ENCODE measurements at regions not wholly inside any gene's neighbourhood (a gene's known extent, or its start where the extent isn't known, plus 50 kb on each side); places are given as distances from the start of the nearest gene placed in this dataset.

DNA sequence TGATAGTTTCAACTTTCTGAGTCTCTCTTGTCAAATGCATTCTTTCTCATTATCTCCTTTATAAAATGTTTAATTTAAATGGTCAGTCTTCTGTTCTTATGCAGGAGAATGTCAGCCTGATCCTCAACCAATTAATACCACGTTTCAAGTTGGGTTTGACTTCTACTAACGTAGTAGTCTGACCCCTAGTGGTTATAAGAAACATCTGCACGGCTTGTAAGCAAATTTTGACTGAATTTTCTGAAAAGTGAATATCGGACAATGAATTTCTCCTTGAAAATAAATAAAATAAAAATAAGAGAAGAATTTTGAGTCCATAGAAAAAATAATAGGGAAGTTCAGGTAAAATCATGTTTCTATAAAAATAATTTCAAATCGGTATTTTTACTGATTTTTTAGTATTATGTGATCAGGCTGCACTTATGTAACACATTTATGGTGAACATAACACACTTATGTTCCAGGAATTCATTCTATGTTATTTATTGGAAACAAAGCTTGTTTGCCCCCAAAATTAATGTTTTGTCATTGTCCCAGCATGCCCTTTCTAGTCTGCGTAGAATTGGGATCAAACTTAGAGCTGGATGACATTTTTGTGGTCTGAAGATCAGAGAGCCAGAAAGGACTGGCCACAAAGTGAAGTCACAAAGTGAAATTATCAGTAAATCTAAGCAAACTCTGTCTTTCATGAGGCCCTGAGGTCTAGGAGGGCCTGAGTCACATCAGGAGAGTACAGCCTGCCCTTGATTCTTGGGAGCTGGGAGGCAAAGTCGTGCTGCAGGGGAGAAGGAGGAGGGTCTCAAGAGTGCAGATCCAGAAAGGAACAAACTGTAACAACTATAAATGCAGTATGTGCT lies 101.2 kb upstream of the STXBP6 start:
- Histone ChIP-seq H3K36me3 (ENCODE audit: insufficient read depth, low read length) (no peaks in the 10 kb centered on the region), H3K4me1 (ENCODE audit: insufficient read depth, low read length) (no peaks in the 10 kb centered on the region), H3K9ac (ENCODE audit: low read depth, low read length) (no peak overlapping the region), H3K9me3 (ENCODE audit: insufficient read depth, low read depth, low read length) (no peaks in the 10 kb centered on the region), H3K4me3 (ENCODE audit: low read length) (no peak overlapping the region), H3K27me3 (ENCODE audit: insufficient read depth, low read length) (no peaks in the 10 kb centered on the region), H3K27ac (ENCODE audit: low read depth, low read length) (no peak overlapping the region)
- 29% methylated on average over 5 of the region's 7 CpGs for WGBS

DNA sequence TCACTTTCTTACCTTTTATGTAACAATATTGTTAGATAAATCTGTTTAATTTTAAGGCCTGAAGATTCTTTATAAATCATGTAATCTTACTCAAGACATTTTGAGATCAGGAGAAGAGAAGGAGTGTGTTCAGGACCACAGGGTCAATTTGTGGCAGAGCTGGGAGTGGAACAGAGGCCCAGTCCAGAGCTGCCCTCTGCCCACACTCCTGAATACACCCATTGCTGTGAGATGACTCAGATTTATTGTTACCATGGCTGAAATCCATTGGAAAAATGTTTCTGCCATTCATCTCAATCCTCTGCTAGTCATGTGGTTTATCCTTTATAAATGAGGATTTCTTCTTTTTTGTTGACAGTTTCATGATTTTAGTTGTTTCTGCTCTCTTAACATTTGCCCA lies 100.5 kb upstream of the STXBP6 start:
- Histone ChIP-seq H3K4me3 (ENCODE audit: low read length) (no peak overlapping the region), H3K9me3 (ENCODE audit: insufficient read depth, low read depth, low read length) (no peaks in the 10 kb centered on the region), H3K27me3 (ENCODE audit: insufficient read depth, low read length) (no peaks in the 10 kb centered on the region), H3K4me1 (ENCODE audit: insufficient read depth, low read length) (no peaks in the 10 kb centered on the region), H3K9ac (ENCODE audit: low read depth, low read length) (no peak overlapping the region), H3K36me3 (ENCODE audit: insufficient read depth, low read length) (no peaks in the 10 kb centered on the region), H3K27ac (ENCODE audit: low read depth, low read length) (no peak overlapping the region)

DNA sequence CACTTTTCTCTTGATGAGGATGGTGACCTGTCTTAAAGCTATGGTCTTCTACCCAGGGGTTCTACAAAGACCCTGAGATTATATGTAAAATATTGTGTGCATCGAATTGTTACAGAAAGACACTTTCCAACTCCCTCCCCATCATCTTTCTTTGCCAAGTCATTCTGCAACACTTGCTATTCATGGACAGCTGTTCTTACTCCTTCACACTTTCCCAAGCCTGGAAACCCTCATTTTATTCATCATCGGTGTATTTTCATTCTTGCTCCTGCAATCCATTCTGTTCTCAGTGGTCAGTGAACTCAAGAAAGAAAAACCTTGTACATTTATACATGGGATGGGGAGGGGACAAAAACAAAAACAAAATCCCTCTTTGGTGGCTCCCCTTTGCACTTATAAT lies 90.5 kb upstream of the STXBP6 start:
- Histone ChIP-seq H3K36me3 (ENCODE audit: insufficient read depth, low read length) (no peaks in the 10 kb centered on the region), H3K27ac (ENCODE audit: low read depth, low read length) (no peak overlapping the region), H3K9me3 (ENCODE audit: insufficient read depth, low read depth, low read length) (no peaks in the 10 kb centered on the region), H3K4me1 (ENCODE audit: insufficient read depth, low read length) (0 out of 2 replicates have a peak, but pooled peaks cover 8% of the 10 kb centered on the region), H3K27me3 (ENCODE audit: insufficient read depth, low read length) (no peaks in the 10 kb centered on the region), H3K9ac (ENCODE audit: low read depth, low read length) (no peak overlapping the region), H3K4me3 (ENCODE audit: low read length) (no peak overlapping the region)
- WGBS: 98% methylated on average over 2 of the region's 2 CpGs

DNA sequence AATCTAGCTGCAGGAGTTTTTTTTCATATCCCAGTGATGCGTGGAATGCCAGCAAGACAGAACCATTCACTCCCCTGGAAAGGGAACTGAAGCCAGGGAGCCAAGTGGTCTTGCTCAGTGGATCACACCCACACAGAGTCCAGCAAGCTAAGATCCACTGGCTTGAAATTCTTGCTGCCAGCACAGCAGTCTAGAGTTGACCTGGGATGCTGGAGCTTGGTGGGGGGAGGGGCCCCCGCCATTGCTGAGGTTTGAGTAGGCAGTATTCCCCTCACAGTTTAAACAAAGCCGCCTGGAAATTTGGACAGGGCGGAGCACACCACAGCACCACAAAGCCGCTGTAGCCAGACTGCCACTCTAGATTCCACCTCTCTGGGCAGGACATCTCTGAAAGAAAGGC lies 86.9 kb upstream of the STXBP6 start:
- Histone ChIP-seq H3K36me3 (ENCODE audit: insufficient read depth, low read length) (no peaks in the 10 kb centered on the region), H3K27me3 (ENCODE audit: insufficient read depth, low read length) (peaks cover 9% of the 10 kb centered on the region), H3K4me3 (ENCODE audit: low read length) (no peak overlapping the region), H3K9me3 (ENCODE audit: insufficient read depth, low read depth, low read length) (no peaks in the 10 kb centered on the region), H3K4me1 (ENCODE audit: insufficient read depth, low read length) (0 out of 2 replicates have a peak, but pooled peaks cover 11% of the 10 kb centered on the region), H3K27ac (ENCODE audit: low read depth, low read length) (no peak overlapping the region), H3K9ac (ENCODE audit: low read depth, low read length) (no peak overlapping the region)
- 82% methylated on average over 4 of the region's 5 CpGs for WGBS

DNA sequence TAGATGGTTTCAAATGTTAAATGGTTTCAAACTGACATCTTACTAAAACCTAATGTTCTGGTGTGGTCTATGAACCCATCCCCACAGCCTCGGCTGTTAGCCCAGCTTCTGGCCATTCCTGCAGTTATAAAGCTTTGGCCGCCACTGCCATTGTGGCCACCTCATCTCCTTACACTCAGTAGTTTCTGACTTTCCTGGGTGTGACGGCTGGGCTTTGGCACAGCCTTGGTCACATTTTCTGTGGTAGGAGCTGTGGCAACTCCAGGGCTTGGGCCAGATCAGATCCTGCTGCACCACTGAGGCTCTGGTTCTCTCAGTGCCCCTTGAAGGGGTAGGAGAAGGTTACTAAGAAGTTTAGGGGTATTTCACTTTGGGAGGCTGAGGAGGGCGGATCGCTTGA lies 84.2 kb upstream of the STXBP6 start:
- H3K36me3 ChIP-seq (ENCODE audit: insufficient read depth, low read length): no peaks in the 10 kb centered on the region
- 86% methylated on average over 5 of the region's 5 CpGs for WGBS
- H3K4me1 ChIP-seq (ENCODE audit: insufficient read depth, low read length): 0 out of 2 replicates have a peak, but pooled peaks cover 11% of the 10 kb centered on the region
- H3K9me3 ChIP-seq (ENCODE audit: insufficient read depth, low read depth, low read length): no peaks in the 10 kb centered on the region
- H3K27ac ChIP-seq (ENCODE audit: low read depth, low read length): no peak overlapping the region
- no peak overlapping the region for H3K4me3 ChIP-seq (ENCODE audit: low read length)
- H3K27me3 ChIP-seq (ENCODE audit: insufficient read depth, low read length): peaks cover 18% of the 10 kb centered on the region
- no peak overlapping the region for H3K9ac ChIP-seq (ENCODE audit: low read depth, low read length)

DNA sequence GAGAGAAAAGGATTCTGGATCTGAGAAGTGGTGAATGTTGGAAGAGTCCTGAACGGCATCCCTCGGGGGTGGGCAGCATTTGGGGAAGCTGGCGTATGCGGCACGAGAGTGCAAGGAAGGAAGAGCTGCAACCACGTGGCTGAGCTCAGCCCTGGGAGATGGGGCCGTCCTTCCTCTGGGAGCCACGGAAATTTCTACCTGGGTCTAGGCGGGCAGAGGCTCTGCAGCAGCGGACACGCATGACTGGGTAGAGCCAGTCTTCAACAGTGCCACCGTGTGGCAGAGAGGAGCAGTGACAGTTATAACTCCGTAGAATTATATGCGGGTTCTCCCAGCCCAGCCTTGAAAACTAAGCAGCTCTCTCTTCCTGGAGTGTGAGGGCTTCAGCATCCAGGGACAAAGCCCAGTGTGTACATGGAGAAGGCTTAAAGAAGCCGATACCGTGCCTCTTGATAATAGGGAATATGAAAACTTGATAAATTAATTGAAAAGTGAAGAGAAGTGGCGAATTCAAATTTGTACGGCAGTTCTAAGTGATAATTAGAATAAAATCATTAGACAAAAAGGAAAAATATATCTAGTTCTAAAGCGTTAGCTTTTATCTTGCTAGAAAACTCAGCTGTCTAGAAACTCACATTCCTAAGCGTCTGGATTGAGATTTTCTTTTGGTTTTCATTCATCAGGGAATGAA lies 82.9 kb upstream of the STXBP6 start:
- 26% methylated on average over 20 of the region's 20 CpGs for WGBS
- Histone ChIP-seq H3K27ac (ENCODE audit: low read depth, low read length) (no peak overlapping the region), H3K9ac (ENCODE audit: low read depth, low read length) (peak overlapping the region; percentile 48; the same call in 1 of the 2 replicates), H3K4me1 (ENCODE audit: insufficient read depth, low read length) (0 out of 2 replicates have a peak, but pooled peaks cover 11% of the 10 kb centered on the region), H3K9me3 (ENCODE audit: insufficient read depth, low read depth, low read length) (no peaks in the 10 kb centered on the region), H3K4me3 (ENCODE audit: low read length) (peak overlapping the region; percentile 34), H3K36me3 (ENCODE audit: insufficient read depth, low read length) (no peaks in the 10 kb centered on the region), H3K27me3 (ENCODE audit: insufficient read depth, low read length) (peaks cover 18% of the 10 kb centered on the region)

DNA sequence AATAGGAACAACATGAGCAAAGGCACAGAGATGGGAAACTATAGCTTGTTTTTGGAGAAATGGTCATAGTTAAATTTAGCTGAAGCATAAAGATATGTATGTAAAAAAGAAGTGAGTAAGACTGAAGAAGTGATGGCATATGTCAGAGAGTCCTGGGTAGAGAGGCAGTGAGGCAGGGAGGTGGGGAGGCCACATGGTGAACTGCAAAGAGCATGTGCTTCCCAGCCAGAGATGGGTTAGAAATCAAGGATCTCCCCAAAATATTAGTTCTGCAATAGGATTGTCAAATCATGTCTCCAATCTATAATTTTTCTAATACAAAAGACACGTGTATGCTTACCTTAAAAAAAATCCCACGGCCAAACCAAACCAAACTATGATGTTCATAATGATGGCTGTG lies 82.1 kb upstream of the STXBP6 start:
- Histone ChIP-seq H3K9me3 (ENCODE audit: insufficient read depth, low read depth, low read length) (no peaks in the 10 kb centered on the region), H3K4me3 (ENCODE audit: low read length) (no peak overlapping the region), H3K9ac (ENCODE audit: low read depth, low read length) (no peak overlapping the region), H3K36me3 (ENCODE audit: insufficient read depth, low read length) (no peaks in the 10 kb centered on the region), H3K27ac (ENCODE audit: low read depth, low read length) (no peak overlapping the region), H3K27me3 (ENCODE audit: insufficient read depth, low read length) (peaks cover 18% of the 10 kb centered on the region), H3K4me1 (ENCODE audit: insufficient read depth, low read length) (0 out of 2 replicates have a peak, but pooled peaks cover 8% of the 10 kb centered on the region)
- WGBS: 100% methylated on average over 2 of the region's 2 CpGs

DNA sequence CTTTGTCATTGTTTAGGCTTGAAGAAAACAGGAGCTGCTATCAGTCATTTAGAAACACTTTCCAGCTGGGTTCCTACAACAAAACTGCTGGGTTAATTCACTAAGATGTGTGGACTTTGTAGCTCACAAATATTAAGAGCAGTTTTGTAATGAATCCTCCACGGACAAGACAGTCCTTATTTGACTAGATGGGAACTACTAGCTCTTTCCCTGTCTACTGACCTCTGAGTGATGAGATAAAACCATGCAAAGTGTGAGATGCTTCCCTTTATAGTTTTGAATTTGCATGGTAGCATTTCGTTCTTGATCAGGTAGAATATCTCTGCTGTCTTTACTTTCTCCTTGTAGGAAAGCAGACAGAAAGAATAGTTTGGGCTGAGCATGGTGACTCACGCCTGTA lies 72.9 kb upstream of the STXBP6 start:
- no peak overlapping the region for H3K27ac ChIP-seq (ENCODE audit: low read depth, low read length)
- no peak overlapping the region for H3K4me3 ChIP-seq (ENCODE audit: low read length)
- no peaks in the 10 kb centered on the region for H3K27me3 ChIP-seq (ENCODE audit: insufficient read depth, low read length)
- peaks cover 3% of the 10 kb centered on the region; the same call in 1 of the 2 replicates for H3K4me1 ChIP-seq (ENCODE audit: insufficient read depth, low read length)
- H3K36me3 ChIP-seq (ENCODE audit: insufficient read depth, low read length): no peaks in the 10 kb centered on the region
- WGBS: 85% methylated on average over 3 of the region's 3 CpGs
- no peaks in the 10 kb centered on the region for H3K9me3 ChIP-seq (ENCODE audit: insufficient read depth, low read depth, low read length)
- no peak overlapping the region for H3K9ac ChIP-seq (ENCODE audit: low read depth, low read length)

DNA sequence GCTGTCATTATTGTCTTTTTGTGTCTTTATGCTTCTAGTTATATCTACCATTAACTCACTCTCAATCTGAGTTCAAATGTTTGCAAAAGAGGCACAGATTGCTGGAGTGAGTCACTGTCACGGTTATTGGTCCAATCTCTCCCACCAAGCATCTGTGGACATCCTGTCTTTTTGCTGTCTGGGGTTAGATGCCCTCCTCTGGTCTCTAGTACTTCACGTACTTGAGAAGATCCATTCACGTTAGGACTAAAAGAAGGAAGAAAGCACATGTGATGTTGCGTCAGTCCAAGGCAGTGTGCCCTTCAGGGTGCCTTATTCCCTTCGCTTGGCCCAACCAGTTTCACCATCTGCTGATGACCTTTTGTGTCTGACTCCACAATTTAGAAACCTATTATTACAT lies 72.3 kb upstream of the STXBP6 start:
- no peaks in the 10 kb centered on the region for H3K27me3 ChIP-seq (ENCODE audit: insufficient read depth, low read length)
- H3K4me1 ChIP-seq (ENCODE audit: insufficient read depth, low read length): peaks cover 3% of the 10 kb centered on the region; the same call in 1 of the 2 replicates
- 96% methylated on average over 5 of the region's 5 CpGs for WGBS
- H3K9ac ChIP-seq (ENCODE audit: low read depth, low read length): no peak overlapping the region
- no peak overlapping the region for H3K4me3 ChIP-seq (ENCODE audit: low read length)
- H3K27ac ChIP-seq (ENCODE audit: low read depth, low read length): no peak overlapping the region
- no peaks in the 10 kb centered on the region for H3K9me3 ChIP-seq (ENCODE audit: insufficient read depth, low read depth, low read length)
- no peaks in the 10 kb centered on the region for H3K36me3 ChIP-seq (ENCODE audit: insufficient read depth, low read length)

DNA sequence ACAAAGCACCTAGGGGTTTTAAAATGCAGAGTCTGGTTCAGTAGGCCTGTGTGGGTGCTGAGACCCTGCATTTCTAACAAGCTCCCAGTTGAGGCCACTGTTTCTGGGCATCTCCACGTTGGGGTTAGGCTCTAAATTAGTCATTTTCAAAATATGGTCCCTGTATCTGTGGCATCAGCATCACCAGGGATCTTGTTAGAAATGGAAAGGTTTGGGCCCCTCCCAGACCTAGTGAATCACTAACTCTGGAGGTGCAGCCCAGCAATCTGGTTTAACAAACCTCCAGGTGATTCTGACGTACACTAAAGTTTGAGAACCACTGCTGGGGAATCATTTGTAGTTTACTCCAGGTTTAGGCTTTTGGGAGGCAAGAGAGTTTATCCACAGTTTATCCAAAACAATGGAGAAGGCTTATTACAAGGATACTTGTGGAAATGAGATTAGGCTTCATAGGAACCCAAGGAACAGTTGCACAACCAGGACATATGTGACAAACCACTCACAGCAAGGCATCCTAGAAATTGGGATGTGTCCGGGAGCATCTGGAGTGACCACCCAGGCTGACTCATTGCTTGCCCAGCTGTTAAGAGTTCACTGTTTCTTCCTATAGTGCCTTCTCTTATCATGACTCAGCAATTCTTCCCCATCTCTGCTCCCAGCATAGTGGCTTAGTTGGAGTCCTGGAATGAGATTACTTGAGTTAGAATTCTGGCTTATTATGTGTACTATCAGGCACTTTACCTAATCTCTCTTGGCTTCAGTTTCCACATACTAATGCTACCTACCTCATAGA lies 71.6 kb upstream of the STXBP6 start:
- peaks cover 3% of the 10 kb centered on the region; the same call in 1 of the 2 replicates for H3K4me1 ChIP-seq (ENCODE audit: insufficient read depth, low read length)
- no peaks in the 10 kb centered on the region for H3K27me3 ChIP-seq (ENCODE audit: insufficient read depth, low read length)
- 83% methylated on average over 3 of the region's 3 CpGs for WGBS
- H3K9me3 ChIP-seq (ENCODE audit: insufficient read depth, low read depth, low read length): no peaks in the 10 kb centered on the region
- no peak overlapping the region for H3K9ac ChIP-seq (ENCODE audit: low read depth, low read length)
- H3K36me3 ChIP-seq (ENCODE audit: insufficient read depth, low read length): no peaks in the 10 kb centered on the region
- H3K4me3 ChIP-seq (ENCODE audit: low read length): no peak overlapping the region
- H3K27ac ChIP-seq (ENCODE audit: low read depth, low read length): no peak overlapping the region

DNA sequence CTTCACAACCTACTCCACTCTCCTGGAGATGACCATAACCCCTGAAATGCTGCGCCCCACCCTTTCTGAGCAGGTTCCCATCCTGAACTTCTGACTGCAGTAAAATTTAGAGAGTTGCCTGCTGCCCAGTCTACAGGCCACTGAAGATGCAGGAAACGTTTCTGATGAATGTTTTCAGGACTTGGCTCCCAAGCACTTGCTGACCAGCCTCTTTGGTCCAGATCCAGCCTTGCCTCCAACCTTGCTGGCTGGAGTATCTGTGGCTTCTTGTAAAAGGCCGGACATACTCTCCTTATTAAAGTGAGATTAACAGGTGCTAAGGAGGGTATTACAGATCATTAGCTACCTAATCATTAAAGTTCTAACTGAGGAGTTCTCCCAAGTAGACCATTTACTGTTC lies 70.3 kb upstream of the STXBP6 start:
- Histone ChIP-seq H3K9me3 (ENCODE audit: insufficient read depth, low read depth, low read length) (no peaks in the 10 kb centered on the region), H3K27ac (ENCODE audit: low read depth, low read length) (no peak overlapping the region), H3K4me3 (ENCODE audit: low read length) (no peak overlapping the region), H3K9ac (ENCODE audit: low read depth, low read length) (no peak overlapping the region), H3K27me3 (ENCODE audit: insufficient read depth, low read length) (no peaks in the 10 kb centered on the region), H3K4me1 (ENCODE audit: insufficient read depth, low read length) (peaks cover 3% of the 10 kb centered on the region; the same call in 1 of the 2 replicates), H3K36me3 (ENCODE audit: insufficient read depth, low read length) (no peaks in the 10 kb centered on the region)
- WGBS: 92% methylated on average over 3 of the region's 3 CpGs

Measured in HUES64 (cell line).